GM23338 (cell line): ENCODE measurements at regions not wholly inside any gene's neighbourhood (a gene's known extent, or its start where the extent isn't known, plus 50 kb on each side); places are given as distances from the start of the nearest gene placed in this dataset.

Experiments
- ATAC-seq: fragments of 200-7000 bp; cut with Tn5 transposase; 3 replicates; pipeline ENCODE4 v1.9.1; 2020
- DNase-seq: peaks from one replicate; pipeline ENCODE4 v3.0.0-alpha.2; 2015; ENCODE audit warnings: low spot score
- H2AFZ ChIP-seq: fragments of 200-600 bp; sonication (generic); 2 replicates; pipeline ENCODE4 v1.8.0; 2016; ENCODE audit warnings: antibody characterized with exemption, mild to moderate bottlenecking, moderate library complexity
- H3F3A ChIP-seq: fragments of 200-600 bp; sonication (generic); replicated peaks from 2 replicates; pipeline ENCODE4 v1.8.0; 2017; ENCODE audit warnings: antibody characterized with exemption, mixed run types, low read depth
- H3K27ac ChIP-seq: fragments of 200-600 bp; sonication (generic); 2 replicates; pipeline ENCODE4 v1.6.1; 2016; ENCODE audit warnings: low read depth
- H3K27me3 ChIP-seq: fragments of 200-600 bp; sonication (generic); 2 replicates; pipeline ENCODE4 v1.8.0; 2016; ENCODE audit warnings: mild to moderate bottlenecking, mixed run types, moderate library complexity; ENCODE audit not compliant: insufficient read depth
- H3K36me3 ChIP-seq: fragments of 200-600 bp; sonication (generic); 2 replicates; pipeline ENCODE4 v1.8.0; 2016; ENCODE audit warnings: mild to moderate bottlenecking; ENCODE audit not compliant: insufficient read depth
- H3K4me1 ChIP-seq: fragments of 200-600 bp; sonication (generic); 2 replicates; pipeline ENCODE4 v1.8.0; 2016; ENCODE audit warnings: mild to moderate bottlenecking, moderate library complexity; ENCODE audit not compliant: insufficient read depth
- H3K4me2 ChIP-seq: fragments of 200-600 bp; sonication (generic); 2 replicates; pipeline ENCODE4 v1.7.1; 2017; ENCODE audit warnings: mixed run types
- H3K4me3 ChIP-seq: fragments of 200-600 bp; sonication (generic); 2 replicates; pipeline ENCODE4 v1.6.1; 2016; ENCODE audit warnings: mixed run types
- H3K79me2 ChIP-seq: fragments of 200-600 bp; sonication (generic); replicated peaks from 2 replicates; pipeline ENCODE4 v1.8.0; 2017; ENCODE audit warnings: mild to moderate bottlenecking; ENCODE audit not compliant: insufficient read depth
- H3K9me2 ChIP-seq: fragments of 200-600 bp; sonication (generic); 2 replicates; pipeline ENCODE4 v1.8.0; 2017; ENCODE audit not compliant: insufficient read depth
- H4K20me1 ChIP-seq: fragments of 200-600 bp; sonication (generic); replicated peaks from 2 replicates; pipeline ENCODE4 v1.8.0; 2017; ENCODE audit warnings: mild to moderate bottlenecking; ENCODE audit not compliant: insufficient read depth
- H3K27ac Mint-ChIP-seq: 2 replicates; pipeline ENCODE4 v1.8.0; 2020; ENCODE audit warnings: inconsistent platforms, mild to moderate bottlenecking, moderate library complexity, mixed read lengths
- H3K27me3 Mint-ChIP-seq: 3 replicates; pipeline ENCODE4 v1.8.0; 2022; ENCODE audit warnings: low read depth, mild to moderate bottlenecking, moderate library complexity, mixed read lengths, inconsistent platforms; ENCODE audit not compliant: insufficient read depth, poor library complexity
- H3K36me3 Mint-ChIP-seq: 3 replicates; pipeline ENCODE4 v1.8.0; 2021; ENCODE audit warnings: low read depth, mild to moderate bottlenecking, inconsistent platforms, moderate library complexity, mixed read lengths
- H3K4me1 Mint-ChIP-seq: 3 replicates; pipeline ENCODE4 v1.8.0; 2020; ENCODE audit warnings: mild to moderate bottlenecking, inconsistent platforms, mixed read lengths
- H3K4me3 Mint-ChIP-seq: 3 replicates; pipeline ENCODE4 v1.8.0; 2021; ENCODE audit warnings: moderate library complexity, mild to moderate bottlenecking, inconsistent platforms, mixed read lengths
- H3K9me3 Mint-ChIP-seq: 3 replicates; pipeline ENCODE4 v1.8.0; 2020; ENCODE audit warnings: moderate library complexity, mild to moderate bottlenecking, inconsistent platforms, mixed read lengths
- EZH2phosphoT487 ChIP-seq: fragments of 200-600 bp; sonication (generic); IDR thresholded peaks from one replicate; pipeline ENCODE4 v1.8.1; 2018; ENCODE audit warnings: antibody characterized with exemption; ENCODE audit not compliant: unreplicated experiment
- NANOG ChIP-seq: IDR thresholded peaks from 2 replicates; pipeline ENCODE4 v1.6.1; 2016; ENCODE audit warnings: antibody characterized with exemption, borderline replicate concordance
- STAT1 ChIP-seq: IDR thresholded peaks from one replicate; pipeline ENCODE4 v1.6.1; 2016; ENCODE audit warnings: antibody characterized with exemption; ENCODE audit not compliant: unreplicated experiment
- ZNF114 ChIP-seq: fragments of 250-450 bp; sonication (Bioruptor Pico); IDR thresholded peaks from 2 replicates; pipeline ENCODE4 v1.5.0; 2020; ENCODE audit warnings: mild to moderate bottlenecking, moderate library complexity
- ZNF331 ChIP-seq: fragments of 250-450 bp; sonication (Bioruptor Pico); IDR thresholded peaks from 2 replicates; pipeline ENCODE4 v1.5.0; 2020; ENCODE audit warnings: low read depth, mild to moderate bottlenecking, moderate library complexity
- TF ChIP-seq, protein P1 (sequence below): IDR thresholded peaks from 2 replicates; pipeline ENCODE4 v1.6.1; 2016; ENCODE audit warnings: antibody characterized with exemption
- TF ChIP-seq, protein P2 (sequence below): IDR thresholded peaks from one replicate; pipeline ENCODE4 v1.6.1; 2018; ENCODE audit warnings: antibody characterized with exemption; ENCODE audit not compliant: unreplicated experiment
- TF ChIP-seq, protein P3 (sequence below): fragments of 250-450 bp; sonication (Bioruptor Pico); IDR thresholded peaks from 2 replicates; pipeline ENCODE4 v1.5.0; 2020; ENCODE audit warnings: mild to moderate bottlenecking, moderate library complexity

DNA sequence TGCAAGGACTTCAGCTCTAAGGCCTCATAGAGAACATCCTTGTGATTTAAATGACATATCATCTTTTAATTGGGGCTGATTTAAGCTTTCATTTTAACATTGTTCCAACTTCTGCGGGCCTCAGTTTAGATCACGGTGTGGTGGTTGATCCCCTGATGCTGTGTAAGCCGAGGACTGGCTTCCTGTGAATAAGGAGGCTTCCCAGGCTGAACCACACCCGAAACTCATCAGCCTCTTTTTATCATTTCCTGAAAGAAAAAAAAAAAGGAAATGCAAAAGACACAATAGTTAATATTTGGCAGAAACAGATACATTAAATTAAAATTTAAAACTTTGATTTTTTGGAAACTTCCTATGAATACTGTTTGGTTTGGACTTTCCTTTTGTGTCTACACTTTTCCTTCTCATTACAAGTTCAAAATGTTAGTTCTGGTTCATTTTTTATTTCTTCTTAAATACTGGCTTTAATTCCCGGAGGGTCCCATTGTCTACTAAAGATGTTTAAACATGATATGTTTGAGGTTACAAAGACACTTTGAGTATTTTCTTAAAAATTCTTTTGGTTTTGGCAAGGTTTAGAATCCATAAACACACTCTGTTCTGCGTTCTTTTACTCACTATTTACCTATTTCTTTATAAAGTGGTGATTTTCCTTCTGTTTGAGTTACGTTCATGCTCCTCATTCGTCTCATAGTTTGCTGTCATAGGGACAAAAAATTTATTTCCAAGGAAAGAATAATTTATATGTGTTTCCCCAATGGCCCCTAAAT is 230.0 kb upstream of the SULF2 start:
- no peaks in the 10 kb centered on the region; the same call in 1 of the 3 replicates for H3K4me1 Mint-ChIP-seq
- 0 out of 2 replicates have a peak, but pooled peaks cover 5% of the 10 kb centered on the region for H3K9me2 ChIP-seq
- no peak overlapping the region for H3K27ac Mint-ChIP-seq
- peaks cover 6% of the 10 kb centered on the region for H3K27me3 Mint-ChIP-seq
- no peaks in the 10 kb centered on the region for H3K79me2 ChIP-seq
- peaks cover 17% of the 10 kb centered on the region for H3K9me3 Mint-ChIP-seq
- H3K4me3 ChIP-seq = no peak overlapping the region
- no peak overlapping the region for H3K4me3 Mint-ChIP-seq
- H3K27ac ChIP-seq = no peak overlapping the region
- H3K4me2 ChIP-seq = no peak overlapping the region
- no peaks in the 10 kb centered on the region for H4K20me1 ChIP-seq
- no peaks in the 10 kb centered on the region for H3F3A ChIP-seq
- TF ChIP-seq ZNF114 (CRISPR knock-in tag) (no peak), EZH2phosphoT487 (no peak), NANOG (no peak), STAT1 (no peak), ZNF331 (CRISPR knock-in tag) (no peak)
- TF ChIP-seq, protein P1, sequence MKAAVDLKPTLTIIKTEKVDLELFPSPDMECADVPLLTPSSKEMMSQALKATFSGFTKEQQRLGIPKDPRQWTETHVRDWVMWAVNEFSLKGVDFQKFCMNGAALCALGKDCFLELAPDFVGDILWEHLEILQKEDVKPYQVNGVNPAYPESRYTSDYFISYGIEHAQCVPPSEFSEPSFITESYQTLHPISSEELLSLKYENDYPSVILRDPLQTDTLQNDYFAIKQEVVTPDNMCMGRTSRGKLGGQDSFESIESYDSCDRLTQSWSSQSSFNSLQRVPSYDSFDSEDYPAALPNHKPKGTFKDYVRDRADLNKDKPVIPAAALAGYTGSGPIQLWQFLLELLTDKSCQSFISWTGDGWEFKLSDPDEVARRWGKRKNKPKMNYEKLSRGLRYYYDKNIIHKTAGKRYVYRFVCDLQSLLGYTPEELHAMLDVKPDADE = no peak
- TF ChIP-seq, protein P2, sequence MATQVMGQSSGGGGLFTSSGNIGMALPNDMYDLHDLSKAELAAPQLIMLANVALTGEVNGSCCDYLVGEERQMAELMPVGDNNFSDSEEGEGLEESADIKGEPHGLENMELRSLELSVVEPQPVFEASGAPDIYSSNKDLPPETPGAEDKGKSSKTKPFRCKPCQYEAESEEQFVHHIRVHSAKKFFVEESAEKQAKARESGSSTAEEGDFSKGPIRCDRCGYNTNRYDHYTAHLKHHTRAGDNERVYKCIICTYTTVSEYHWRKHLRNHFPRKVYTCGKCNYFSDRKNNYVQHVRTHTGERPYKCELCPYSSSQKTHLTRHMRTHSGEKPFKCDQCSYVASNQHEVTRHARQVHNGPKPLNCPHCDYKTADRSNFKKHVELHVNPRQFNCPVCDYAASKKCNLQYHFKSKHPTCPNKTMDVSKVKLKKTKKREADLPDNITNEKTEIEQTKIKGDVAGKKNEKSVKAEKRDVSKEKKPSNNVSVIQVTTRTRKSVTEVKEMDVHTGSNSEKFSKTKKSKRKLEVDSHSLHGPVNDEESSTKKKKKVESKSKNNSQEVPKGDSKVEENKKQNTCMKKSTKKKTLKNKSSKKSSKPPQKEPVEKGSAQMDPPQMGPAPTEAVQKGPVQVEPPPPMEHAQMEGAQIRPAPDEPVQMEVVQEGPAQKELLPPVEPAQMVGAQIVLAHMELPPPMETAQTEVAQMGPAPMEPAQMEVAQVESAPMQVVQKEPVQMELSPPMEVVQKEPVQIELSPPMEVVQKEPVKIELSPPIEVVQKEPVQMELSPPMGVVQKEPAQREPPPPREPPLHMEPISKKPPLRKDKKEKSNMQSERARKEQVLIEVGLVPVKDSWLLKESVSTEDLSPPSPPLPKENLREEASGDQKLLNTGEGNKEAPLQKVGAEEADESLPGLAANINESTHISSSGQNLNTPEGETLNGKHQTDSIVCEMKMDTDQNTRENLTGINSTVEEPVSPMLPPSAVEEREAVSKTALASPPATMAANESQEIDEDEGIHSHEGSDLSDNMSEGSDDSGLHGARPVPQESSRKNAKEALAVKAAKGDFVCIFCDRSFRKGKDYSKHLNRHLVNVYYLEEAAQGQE = no peak
- TF ChIP-seq, protein P3, sequence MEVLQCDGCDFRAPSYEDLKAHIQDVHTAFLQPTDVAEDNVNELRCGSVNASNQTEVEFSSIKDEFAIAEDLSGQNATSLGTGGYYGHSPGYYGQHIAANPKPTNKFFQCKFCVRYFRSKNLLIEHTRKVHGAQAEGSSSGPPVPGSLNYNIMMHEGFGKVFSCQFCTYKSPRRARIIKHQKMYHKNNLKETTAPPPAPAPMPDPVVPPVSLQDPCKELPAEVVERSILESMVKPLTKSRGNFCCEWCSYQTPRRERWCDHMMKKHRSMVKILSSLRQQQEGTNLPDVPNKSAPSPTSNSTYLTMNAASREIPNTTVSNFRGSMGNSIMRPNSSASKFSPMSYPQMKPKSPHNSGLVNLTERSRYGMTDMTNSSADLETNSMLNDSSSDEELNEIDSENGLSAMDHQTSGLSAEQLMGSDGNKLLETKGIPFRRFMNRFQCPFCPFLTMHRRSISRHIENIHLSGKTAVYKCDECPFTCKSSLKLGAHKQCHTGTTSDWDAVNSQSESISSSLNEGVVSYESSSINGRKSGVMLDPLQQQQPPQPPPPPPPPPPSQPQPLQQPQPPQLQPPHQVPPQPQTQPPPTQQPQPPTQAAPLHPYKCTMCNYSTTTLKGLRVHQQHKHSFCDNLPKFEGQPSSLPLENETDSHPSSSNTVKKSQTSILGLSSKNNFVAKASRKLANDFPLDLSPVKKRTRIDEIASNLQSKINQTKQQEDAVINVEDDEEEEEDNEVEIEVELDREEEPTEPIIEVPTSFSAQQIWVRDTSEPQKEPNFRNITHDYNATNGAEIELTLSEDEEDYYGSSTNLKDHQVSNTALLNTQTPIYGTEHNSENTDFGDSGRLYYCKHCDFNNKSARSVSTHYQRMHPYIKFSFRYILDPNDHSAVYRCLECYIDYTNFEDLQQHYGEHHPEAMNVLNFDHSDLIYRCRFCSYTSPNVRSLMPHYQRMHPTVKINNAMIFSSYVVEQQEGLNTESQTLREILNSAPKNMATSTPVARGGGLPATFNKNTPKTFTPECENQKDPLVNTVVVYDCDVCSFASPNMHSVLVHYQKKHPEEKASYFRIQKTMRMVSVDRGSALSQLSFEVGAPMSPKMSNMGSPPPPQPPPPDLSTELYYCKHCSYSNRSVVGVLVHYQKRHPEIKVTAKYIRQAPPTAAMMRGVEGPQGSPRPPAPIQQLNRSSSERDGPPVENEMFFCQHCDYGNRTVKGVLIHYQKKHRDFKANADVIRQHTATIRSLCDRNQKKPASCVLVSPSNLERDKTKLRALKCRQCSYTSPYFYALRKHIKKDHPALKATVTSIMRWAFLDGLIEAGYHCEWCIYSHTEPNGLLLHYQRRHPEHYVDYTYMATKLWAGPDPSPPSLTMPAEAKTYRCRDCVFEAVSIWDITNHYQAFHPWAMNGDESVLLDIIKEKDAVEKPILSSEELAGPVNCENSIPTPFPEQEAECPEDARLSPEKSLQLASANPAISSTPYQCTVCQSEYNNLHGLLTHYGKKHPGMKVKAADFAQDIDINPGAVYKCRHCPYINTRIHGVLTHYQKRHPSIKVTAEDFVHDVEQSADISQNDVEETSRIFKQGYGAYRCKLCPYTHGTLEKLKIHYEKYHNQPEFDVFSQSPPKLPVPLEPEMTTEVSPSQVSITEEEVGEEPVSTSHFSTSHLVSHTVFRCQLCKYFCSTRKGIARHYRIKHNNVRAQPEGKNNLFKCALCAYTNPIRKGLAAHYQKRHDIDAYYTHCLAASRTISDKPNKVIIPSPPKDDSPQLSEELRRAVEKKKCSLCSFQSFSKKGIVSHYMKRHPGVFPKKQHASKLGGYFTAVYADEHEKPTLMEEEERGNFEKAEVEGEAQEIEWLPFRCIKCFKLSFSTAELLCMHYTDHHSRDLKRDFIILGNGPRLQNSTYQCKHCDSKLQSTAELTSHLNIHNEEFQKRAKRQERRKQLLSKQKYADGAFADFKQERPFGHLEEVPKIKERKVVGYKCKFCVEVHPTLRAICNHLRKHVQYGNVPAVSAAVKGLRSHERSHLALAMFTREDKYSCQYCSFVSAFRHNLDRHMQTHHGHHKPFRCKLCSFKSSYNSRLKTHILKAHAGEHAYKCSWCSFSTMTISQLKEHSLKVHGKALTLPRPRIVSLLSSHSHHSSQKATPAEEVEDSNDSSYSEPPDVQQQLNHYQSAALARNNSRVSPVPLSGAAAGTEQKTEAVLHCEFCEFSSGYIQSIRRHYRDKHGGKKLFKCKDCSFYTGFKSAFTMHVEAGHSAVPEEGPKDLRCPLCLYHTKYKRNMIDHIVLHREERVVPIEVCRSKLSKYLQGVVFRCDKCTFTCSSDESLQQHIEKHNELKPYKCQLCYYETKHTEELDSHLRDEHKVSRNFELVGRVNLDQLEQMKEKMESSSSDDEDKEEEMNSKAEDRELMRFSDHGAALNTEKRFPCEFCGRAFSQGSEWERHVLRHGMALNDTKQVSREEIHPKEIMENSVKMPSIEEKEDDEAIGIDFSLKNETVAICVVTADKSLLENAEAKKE (CRISPR knock-in tag) = no peak
- no peaks in the 10 kb centered on the region for H3K36me3 Mint-ChIP-seq
- ATAC-seq (no peak), DNase-seq (no peak)
- H2AFZ ChIP-seq = no peak overlapping the region
- H3K4me1 ChIP-seq = no peaks in the 10 kb centered on the region
- H3K36me3 ChIP-seq = no peaks in the 10 kb centered on the region
- no peaks in the 10 kb centered on the region for H3K27me3 ChIP-seq
